ENCODE measurements at regions not wholly inside any gene's neighbourhood (a gene's known extent, or its start where the extent isn't known, plus 50 kb on each side); places are given as distances from the start of the nearest gene placed in this dataset.

DNA sequence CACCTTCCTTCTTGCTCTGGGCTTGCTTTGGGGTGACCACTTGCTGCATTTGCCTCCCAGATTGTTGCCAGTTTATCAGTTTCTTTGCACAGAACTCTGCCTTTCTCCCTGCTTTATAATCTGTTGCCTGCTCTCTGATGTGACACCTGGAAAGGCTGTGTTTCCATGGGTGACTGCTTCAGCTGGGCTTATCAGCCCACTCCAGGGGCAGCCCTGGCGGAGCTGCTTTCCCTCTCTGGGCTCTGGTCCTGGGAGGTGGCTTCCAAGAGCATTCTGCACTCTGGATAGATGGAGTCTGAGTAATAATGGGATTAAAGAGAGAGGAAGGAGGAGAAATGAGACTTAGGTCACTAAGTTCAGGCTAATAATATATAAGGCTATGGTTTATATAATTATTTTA is 352.7 kb downstream of the TSN start:
- DNase-seq (ENCODE audit: low read depth in 3 of 3): no peak

DNA sequence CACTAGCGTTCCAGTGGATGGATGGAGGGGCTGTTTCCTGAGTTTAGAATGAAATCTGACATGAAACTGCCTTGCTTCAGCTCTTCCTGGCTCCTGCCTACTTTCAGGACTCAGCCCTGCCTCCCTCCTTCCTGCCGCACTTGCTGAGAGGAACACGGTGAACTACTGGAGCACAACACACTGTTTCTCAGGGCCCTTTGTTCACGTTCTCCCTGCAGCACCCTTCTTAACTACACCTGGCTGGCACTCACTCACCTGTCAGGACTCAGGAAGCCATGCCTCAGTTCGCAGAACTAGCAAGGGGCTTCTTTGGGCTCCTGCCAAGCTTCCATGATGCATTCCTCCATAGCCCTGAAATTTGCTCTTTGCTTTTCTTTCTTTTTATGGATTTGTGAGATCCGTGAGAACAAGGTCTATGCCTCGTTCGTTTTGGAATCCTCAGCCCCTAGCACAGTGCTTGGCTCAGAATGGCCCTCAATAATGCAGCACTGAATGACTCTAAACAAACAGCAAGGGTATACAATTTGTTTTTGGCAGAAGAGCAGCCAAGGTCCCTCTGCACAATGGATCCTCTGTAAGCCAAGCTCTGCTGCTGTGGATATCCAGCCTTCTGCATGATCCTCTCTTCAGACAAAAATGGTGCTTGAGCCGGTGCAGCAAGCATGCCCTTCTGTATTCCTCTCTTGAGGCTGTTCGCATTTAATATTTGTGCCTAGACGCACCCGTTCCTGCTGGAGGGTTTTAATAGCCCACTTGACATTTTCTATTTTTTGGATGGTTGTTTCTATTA is 357.0 kb downstream of the TSN start:
- no peak for DNase-seq (ENCODE audit: low read depth in 3 of 3)

DNA sequence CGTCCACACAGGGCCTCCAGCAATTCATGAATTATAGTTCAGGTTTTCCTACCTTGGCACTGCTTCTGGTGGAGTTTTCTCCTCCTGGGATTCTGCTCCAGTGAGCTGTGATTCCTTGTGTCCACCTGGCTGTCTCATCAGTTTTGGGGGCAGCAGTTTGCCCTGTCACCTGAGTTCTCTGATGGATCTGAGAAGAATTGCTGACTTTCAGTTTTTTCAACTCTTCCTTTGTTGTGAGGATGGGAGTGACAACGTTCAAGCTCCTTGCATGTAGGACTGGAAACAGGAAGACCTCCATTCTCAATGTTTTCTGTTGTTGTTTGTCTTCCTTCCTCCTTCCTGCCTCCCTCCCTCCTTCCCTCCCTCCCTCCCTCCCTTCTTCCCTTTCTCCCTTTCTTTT is 359.0 kb downstream of the TSN start:
- no peak for DNase-seq (ENCODE audit: low read depth in 3 of 3)

DNA sequence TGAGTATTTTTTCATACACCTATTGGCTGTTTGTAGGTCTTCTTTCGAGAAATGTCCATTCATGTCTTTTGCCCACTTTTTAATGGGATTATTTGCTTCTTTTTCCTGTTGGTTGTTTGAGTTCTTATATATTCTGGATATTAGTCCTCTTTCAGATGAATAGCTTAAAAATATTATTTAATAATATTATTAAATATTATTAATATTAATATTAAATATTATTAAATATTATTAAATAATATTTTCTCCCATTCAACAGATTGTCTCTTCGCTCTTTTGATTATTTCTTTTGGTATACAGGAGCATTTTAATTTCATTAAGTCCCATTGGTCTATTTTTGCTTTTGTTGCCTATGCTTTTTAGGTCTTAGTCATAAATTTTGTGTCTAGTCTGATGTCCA is 361.9 kb downstream of the TSN start:
- no peak for DNase-seq (ENCODE audit: low read depth in 3 of 3)

DNA sequence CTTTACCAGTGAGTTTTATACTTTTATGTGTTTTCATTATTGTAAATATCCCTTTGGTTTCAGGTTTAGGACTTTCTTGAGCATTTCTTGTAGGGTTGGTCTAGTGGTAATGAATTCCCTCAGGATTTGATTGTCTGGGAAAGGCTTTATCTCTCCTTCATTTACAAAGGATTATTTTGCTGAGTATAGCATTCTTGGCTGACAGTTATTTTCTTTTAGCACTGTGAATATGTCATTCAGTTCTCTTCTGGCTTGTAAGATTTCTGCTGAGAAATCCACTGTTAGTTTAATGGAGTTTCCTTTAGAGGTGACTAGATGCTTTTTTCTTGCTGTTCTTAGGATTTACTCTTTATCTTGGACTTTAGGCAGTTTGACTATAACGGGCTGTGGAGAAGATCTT is 373.9 kb downstream of the TSN start:
- DNase-seq (ENCODE audit: low read depth in 3 of 3): no peak

DNA sequence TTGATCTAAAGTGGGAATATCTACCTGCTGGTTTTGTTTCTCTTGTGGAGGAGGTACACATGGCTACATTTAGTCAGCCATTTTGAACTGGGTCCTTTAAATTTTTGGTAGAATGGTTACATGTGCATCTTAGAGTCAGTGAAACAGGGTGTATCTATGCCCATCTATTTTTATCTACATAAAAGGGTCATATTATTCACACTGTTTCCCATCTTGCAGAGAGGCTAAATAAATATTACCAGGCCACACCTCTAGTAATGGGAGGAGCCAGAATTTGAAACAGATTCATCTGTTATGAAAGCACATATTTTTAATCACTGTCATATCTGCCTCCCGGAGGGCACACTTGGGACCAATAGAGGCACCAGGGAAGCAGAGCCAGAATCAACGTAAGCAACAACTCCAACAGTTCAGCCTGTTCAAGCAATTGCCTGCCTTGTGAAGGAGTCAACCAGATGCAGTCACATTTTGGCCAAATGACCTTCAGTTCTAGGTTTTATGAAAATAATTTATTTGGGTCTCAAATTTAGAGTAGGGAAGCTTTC is 376.8 kb downstream of the TSN start:
- DNase-seq (ENCODE audit: low read depth in 3 of 3): no peak

DNA sequence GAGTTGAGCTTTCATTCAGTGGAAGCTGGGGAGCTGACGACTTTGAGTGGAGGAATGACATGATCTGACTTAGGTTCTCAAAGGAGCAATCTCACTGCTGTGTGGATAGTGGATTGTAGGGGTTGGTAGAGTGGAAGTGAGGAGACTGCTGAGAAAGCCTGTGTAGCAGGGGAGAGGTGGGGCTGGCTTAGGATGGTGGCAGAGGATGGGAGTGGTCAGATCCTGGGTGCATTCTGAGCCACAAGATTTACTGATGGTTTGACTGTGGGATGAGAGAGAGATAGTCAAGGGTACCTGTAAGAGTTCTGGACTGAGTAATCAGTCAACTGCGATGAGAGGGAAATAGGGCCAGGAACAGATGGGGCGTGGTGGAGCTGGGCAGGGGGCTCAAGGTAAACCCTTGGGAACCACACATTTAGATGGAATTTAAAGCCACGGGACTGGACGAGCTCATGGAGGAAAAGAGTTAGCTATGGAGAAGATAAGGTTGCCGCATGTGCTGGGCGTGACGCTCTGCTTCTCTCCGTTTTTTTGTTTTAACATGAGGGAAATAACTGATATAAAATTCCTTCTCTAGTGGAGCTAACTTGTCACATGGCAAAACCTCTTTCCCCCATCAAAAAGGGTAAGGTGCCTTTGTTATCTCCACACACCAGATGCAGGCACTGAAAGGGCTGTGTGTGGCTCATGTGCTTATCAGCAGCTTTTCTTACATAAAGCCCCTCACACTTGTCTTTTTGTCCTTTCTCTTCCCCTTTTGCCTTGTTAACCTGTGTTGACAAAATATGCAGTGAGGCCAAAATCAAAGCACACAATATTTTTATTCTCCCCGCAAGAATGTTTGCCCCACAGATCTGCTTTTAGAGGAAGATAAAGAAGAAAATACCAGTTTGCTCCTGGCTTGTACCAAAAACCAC is 379.8 kb downstream of the TSN start:
- DNase-seq (ENCODE audit: low read depth in 3 of 3): no peak

DNA sequence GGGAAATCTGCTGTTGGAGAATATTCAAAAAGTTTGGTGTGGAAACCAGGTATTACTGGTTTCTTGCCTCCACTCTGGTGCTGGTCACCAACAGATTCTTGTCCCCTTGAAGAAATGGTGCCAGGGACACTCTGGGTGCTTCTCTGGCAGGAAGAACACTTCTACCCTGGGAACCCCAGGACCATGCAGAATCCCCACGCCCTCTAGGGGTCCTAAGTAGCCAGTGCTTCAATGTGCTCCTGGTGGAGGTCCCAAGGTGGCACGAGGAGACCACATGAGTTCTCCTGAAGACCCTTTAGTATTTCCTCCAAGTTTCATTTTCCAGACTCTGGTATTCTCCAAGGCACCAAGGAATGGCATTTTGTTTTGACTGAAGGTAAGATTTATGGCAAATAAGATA is 380.6 kb downstream of the TSN start:
- DNase-seq (ENCODE audit: low read depth in 3 of 3): no peak

DNA sequence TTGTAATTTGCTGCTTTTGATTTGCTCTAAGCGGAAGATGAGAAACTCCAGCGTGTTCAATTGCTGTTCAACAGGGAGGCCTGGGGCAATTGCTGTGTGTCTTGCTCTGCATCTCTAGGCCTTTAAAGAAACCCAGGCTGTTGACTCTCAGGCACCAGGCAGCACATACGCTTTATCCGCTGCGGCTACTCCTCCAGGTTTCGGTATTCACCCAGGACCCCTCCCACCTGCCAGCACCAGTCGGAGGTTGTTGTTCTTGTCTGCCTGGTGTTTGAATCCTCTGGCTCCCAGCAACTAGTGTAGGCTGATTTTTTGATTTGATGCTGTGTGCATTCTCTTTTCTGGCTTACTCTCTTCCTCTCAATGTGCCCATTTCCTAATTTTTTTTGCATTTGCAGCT is 383.1 kb downstream of the TSN start:
- no peak for DNase-seq (ENCODE audit: low read depth in 3 of 3)

DNA sequence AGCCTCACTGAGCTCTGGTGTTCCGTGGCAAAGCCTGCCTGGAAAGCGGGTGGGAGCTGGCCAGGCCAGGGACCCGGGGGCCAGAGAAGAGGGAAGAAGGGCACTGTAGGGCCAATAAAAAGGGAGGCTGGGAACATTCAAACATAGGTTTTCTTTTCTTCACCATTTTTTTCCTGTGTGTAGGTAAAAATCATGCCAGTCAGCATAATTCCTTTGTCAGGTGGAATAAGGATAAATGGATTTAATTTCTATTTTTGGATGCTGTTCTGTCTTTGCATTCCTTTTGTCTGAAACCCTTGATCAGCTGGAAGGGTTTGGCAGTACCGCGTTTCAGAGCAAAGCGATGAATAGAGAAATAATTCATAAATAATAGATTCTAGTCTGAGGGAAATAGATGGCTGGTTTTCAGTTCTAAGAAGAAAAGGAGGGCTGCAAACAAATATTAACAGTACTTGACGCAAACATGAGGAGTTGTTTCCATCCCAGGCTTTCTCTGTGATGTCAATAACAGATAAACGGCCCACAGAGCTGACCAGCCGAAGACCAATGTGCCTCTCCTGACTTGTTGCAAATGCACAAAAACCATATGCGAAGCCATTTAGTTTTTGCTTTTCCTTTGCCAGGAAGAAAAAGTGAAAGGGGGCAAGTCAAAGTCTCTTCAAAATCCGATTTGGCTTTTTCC is 384.4 kb downstream of the TSN start:
- no peak for DNase-seq (ENCODE audit: low read depth in 3 of 3)

DNA sequence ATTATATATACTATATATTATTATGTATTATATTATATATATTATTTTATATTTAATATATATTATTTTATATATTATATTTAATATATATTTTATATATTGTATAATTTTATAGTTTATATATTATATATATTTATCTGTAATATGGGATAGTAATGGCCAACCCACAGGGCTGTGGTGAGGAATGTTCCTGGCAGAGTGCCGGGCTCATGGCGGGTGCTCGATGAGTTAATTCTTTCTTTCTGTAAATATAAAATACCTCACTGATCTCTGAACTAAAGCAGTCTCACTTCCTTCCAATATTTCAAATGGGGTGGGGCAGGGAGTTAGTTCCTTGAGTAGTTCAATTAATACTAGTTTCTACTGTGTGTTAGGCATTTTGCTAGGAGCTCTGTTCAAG is 389.4 kb downstream of the TSN start:
- no peak for DNase-seq (ENCODE audit: low read depth in 3 of 3)

DNA sequence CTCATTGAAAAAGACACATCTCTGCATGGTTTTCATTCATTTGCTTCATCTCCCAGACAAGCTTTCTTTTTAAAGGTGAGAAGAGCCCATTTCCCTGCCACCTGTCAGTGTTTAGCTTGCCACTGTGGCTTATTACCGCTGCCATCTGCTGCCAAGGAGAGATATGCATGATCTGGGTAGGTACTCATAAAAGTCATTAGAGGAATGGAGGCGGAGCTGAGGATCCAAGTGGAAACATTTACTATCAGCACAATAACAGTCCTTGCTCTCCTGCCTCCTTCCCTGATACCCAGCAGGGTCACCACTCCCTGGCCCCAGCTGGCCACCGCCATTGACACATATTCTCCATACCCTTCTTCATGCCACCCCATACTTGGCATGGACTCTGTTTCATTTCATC is 390.4 kb downstream of the TSN start:
- no peak for DNase-seq (ENCODE audit: low read depth in 3 of 3)

DNA sequence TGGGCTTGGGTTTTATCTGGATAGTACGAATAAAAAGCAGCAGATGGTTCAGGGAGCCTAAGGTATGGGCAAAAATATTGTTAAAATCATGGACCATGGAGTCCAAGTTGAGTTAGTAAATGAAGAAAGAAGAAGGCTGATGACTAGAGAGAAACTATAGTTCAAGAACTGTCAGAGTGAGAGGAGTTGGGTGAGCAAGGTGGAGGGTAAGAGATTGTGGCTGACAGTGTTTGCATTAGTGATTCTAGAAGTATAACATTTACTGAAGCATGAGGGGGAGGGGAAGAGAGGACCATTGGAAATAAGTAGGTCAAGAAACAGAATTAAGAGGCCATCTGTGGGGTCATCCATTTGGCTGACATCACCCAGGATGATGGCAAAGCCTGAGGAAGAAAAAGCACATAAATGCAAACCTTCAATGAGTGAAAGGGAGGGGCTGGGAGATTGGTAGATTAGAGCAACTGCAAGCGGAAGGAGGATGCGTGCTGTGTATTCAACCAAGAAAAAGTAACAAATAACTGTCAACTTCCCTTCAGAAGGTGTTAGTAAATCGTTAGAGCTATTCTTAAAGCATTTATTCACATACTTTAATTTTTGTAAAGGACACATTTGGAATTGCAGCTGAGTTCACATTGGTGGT is 392.8 kb downstream of the TSN start:
- no peak for DNase-seq (ENCODE audit: low read depth in 3 of 3)

DNA sequence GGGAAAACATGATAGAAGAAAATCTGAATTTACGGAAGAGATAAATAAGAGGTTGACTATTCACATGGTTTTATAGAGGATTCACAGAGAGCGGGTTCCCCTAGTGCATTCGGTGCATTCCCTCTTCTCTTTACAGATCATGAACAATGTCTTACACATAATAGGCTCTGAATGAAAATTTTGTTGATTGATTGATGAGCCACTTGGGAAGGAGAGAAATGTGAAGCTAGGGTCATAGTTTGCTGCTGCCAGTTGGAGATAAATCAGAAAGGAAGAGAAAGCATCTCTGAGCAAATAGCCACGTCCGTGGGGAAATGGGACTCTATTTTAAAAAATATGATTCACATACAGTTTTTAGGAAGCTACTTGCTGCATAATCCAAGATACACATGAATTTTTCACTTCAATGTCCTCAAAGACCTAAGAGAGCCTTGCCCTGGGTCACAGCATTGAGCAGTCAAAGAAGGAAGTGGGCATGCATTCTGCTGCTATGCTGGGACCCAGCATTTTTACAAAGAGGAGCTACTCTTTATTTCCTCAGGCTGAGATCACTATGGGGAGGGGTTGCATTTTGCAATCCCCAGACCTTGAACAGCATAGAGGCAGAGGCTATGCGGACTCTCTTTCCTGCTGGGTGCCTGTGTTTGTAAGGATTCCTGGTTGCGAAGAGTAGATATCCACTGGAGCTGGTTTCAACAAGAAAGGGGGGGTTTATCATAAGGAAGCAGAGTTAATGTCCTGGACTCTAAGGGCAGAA is 395.3 kb downstream of the TSN start:
- no peak for DNase-seq (ENCODE audit: low read depth in 3 of 3)

DNA sequence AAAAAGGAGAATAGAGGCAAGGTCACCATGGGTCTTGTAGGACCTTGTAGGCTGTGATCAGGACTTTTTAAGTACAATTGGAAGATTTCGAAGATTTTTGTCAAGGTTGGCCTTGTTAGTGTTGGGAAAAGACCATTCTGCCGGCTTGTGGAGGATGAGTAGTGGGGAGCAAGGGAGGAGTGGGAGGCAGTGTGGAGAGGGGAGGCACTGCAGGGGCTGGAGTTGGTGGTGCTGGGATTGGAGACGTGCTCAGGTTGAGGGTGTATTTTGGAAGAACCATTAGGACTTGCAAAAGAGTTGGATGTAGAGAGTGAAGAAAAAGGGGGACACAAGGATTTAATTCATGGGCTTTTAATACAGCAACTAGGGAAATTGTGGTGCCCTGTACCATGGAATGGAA is 397.1 kb downstream of the TSN start:
- no peak for DNase-seq (ENCODE audit: low read depth in 3 of 3)

DNA sequence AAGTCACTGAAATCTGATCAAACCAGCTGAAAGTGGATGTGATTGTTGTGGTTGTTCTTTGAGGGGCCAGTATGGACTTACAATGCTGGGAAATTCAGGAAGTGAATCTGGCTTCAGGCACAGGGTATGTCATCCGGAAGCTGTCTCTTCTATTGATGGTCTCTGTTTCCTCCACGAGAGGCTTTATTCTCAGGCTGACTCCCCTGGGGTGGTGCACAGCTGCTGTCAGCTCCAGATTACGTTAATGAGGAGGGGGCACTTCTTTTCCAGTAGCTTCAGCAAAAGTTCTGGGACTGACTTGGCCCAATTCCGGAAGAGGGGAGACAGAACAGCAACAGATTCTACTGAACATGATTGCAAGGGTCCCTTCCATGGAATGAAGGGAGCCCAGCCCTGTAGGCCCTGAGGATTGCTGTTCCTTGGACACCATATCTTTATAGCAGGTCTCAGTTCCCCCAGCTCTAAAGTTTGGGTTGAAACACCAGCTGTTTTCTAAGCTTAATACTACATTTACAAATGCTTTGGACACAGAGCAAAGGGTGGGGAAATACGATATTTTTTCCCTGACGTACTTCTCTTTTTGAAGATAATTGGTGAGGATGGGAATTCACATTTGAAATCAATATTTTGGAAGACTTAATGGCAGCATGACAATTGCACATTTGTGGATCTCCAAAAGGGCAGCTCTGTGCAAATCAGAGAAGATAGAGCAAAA is 400.9 kb downstream of the TSN start:
- DNase-seq (ENCODE audit: low read depth in 3 of 3): no peak

DNA sequence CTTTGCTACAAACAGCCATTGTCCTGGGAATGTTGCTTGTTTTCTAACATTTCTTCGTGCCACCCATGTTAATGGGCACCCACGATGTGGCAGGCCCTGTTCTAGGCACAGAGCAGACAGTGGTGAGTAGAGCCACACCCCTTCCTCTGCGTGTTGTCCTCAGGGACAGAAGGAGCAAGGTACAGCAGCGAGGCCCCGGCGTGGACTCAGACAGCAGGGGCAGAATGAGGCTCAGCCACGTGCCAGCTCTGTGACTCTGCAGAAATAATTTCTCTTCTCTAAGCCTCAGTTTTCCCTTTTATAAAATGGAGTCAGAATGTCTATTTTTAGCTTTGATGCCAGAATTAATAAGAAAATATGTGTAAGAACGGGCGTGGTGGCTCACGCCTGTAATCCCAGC is 401.7 kb downstream of the TSN start:
- no peak for DNase-seq (ENCODE audit: low read depth in 3 of 3)

DNA sequence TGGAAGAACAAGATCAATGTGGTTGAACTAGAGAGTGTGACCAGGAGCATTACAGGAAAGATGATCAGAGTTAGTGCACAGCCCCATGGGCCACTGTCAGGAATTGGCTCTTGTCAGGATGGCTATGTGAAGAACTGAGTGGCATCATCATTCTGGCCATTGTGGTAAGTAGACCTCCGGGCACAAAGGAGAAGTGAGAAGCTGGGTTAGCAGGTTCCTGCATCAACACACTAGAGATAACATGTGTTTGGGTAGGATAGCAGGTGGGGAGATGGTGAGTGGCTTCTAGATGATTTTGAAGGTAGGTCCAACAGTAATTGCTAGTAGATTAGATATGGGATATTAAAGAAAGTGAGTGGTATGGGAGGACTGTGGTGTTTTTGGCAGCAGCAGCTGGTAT is 408.2 kb downstream of the TSN start:
- no peak for DNase-seq (ENCODE audit: low read depth in 3 of 3)

DNA sequence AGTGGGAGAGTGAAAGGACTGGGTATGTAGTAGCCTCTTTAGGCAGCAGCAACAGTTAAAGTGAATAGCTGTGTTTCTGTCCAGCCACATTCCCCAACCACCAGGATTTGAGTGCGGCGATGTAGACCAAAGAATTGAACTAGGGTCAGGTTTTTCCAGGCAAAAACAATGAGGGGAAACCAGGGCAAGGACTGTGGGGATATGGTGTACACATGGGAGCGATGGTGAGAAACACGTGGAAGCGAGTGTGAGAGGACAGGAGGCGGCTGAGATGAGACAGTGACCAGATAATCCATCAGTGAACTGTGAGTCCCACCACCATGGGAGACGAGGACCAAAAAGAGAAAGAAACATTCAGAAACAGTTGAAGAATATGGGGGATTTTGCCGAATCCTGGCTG is 409.5 kb downstream of the TSN start:
- DNase-seq (ENCODE audit: low read depth in 3 of 3): no peak

DNA sequence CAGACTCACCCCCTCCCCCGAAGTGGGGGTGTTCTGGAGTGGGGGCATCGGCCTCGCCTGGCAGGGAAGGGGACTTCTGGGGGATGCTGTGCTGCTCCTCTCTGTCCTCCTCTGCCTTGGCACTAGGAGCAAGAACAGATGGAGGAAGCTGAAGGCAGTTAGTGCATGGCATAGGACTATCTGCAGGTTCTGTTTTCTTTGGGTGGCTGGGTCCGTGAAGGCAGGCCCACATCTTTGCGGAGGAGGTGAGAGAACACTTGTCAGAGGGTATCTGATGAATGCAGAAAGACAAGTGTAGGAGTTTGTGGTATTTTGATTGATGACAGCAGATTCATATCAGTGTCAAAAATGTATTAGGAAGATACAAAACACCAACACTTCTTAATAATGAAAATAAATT is 411.4 kb downstream of the TSN start:
- DNase-seq (ENCODE audit: low read depth in 3 of 3): no peak

Data from stimulated activated CD4-positive, alpha-beta T cell treated with anti-CD3 and anti-CD28 coated beads, TNF-alpha, amount 100 ng/mL, for 4 hours (primary cell).